ENCODE measurements at regions not wholly inside any gene's neighbourhood (a gene's known extent, or its start where the extent isn't known, plus 50 kb on each side); places are given as distances from the start of the nearest gene placed in this dataset.

GRCh38 chr14:65937079-65937959 lies 524.8 kb downstream of the FUT8 start:
- DNase-seq, result no peak

GRCh38 chr14:65937960-65938316 lies 525.4 kb downstream of the FUT8 start:
- DNase-seq, result no peak

- DNase-seq, result no peak
These were observed 526.2 kb downstream of the FUT8 start for GRCh38 chr14:65938738-65939137.

DNA sequence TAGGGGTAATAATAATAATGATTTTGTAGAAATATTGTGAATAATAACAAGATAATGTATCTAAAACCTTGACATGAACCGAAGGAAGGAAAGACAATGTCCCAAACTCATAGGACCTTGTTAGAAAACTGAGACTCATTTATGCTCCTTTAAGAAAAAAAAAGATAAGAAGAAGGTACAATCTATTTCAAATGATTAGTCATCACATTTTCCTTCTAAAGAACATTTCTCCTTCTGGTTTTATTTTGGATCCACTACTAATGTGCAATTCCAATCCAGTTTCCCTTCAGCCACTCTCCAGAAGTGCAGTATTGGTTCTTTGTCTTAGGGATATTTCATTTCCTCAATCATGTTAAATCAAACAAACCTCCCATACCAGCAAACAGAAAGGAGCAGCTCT lies 526.7 kb downstream of the FUT8 start:
- DNase-seq, result no peak

DNA sequence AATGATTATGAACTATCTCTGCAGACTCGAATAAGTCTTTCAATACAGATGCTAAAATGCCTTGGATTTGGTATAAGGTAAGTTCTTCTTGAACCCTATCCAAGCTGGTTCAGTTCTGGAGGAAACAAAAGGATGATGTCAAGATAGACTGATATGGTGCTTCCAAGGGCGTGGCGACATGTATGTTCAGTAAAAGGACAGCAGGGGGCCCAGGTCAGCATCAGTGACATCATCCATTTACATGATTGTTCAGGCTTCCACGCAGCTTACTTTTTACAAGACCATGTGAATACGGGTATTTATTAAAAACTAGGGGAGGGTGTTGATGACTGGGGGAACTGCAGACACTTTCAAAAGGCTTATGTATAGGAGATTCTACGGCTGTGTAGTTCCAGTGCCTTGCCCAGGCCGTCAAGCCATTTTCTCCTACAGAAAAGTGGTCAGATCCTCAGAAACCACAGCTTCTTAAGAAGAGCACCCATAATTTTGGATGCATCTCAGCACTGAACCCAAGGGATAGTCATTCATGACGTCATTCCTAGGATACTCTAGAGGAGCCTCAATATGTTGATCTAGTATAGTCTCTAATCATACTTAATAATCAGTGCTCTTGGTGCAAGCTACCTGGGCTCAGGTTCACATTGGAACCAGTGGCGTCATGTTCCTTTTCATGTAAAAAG lies 527.7 kb downstream of the FUT8 start:
- no peak for DNase-seq

DNA sequence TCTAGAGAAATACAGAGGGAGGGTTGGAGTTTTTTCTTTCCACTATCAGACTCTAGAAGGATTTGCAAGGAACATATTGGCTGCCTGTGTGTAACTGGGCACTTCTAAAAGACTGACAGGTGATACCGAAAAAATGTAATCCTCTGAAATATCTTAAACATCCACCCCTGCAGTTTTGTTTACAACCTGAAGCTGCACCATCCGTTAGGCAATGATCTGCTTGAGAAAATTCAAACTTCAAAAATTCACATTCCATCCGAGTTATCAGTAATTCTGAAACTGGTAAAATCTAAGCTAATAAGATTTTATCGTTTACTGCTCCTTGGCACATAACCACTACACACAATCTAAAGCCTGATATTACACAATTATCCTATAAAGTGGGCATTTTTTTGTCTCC lies 528.6 kb downstream of the FUT8 start:
- DNase-seq, result no peak

DNA sequence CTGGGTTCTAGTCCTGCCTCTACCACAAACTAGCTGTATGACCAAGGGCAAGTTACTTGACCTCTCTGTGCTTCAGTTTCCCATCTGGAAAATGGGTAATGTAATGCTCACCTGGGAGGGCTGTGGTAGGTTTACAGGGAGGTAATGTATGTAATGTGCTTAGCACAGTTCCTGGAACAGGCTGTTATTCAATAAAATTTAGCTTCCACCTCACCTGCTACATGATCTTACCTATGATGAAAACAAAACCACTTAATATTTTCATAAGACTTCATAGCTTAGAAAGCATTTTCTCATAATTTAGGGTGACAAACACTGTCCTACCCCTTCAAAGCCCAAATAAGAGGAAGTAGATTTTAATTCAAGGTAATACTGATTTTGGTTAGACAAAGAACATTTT lies 530.6 kb downstream of the FUT8 start:
- DNase-seq, result no peak

GRCh38 chr14:65943916-65944410 lies 531.4 kb downstream of the FUT8 start:
- no peak for DNase-seq

DNA sequence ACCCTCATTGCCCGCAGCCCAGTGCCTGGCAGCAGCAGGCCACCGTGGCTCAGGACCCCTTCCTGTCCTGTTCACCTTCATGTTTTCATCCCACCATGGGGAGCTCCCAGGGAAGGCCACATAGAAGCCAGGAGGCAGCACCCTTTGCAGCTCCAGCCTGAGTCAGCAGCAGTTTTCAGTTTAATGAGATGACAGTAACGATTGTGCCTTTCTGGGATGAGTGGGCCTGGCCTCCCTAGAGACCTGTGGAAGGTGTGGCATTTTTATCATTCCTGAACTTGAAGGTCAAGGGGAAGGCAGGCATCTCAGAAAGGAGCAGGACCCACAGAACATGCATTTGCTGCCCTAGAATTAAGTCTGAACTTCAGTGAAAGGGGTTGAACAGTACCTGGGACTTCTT lies 532.8 kb downstream of the FUT8 start:
- DNase-seq, result no peak

DNA sequence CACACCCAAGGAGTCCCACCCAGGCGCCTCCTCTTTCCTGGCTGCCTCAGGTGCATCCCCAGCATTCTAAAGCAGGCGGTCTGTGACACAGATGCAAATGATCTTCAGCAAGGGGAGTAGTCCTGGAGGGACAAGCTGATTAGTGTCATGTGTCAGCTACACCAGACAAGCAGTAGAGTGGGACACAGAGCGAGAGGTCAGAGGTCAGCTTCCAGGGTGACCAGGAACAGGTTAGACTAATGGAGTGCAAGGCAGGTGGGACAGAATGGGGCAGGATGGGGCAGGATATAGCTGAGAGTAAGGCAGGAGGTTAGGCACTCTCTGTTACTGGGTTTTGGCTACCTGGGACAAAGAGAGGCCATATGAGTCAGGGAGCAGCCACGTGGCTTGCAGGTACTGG lies 534.0 kb downstream of the FUT8 start:
- DNase-seq, result no peak

DNA sequence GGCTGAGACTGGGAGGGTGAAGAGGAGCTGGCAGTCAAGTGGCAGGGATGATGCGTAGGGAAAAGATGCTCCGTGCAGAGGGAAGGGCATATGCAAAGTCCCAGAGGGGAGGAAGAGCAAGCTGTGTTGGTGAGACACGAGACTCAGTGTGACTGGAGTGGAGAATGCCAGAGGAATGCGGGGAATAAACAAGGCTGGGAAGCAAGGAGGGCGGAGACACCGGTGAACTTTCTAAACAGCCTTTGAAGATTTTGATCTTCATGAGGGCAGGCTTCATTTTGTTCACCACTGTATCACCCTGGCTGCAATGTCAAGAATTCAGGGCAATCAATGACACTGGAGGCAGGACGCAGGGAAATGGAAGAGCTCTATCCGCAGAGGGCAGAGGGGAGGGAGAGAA lies 535.8 kb downstream of the FUT8 start:
- DNase-seq, result no peak

DNA sequence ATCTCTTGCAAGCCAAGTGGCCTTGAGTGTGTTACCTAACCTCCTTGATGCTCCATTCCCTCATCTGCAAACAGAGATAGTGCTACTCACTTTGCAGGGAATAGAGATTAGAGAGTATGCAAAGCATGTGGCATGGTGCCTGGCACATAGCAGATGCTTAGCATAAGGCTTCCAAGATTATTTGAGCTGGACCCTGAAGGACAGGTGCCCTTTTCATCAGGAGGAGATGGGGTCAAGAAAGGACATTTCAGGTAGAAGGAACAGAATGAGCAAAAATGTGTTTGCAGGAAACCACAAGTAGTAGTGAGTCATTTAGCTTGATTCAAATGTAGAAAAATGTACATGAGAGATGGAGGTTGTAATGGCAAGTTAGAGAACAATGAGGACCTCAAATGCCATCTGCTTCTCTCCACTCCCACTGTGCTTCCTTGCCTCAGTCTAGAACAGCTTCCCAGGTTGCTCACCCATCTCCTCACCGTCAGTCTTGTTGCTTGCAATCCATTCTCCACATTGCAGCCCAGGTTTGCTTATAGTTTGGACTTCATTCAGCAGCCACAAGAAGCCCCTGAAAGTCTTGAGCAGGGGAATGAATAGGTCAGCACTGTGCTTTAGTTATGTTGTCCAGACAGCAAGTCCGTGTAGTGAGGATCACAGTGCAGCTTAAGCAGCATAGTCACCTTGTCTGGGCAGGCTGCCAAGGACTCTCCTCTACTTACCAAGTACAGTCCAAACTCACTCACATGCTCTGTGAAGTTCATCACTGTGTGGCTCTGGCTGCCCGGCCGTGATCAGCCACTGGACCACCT lies 536.3 kb upstream of the CCDC196 start:
- peak; percentile 10 for DNase-seq

GRCh38 chr14:65954942-65955341 lies 531.2 kb upstream of the CCDC196 start:
- no peak for DNase-seq

- no peak for DNase-seq
These were observed 528.5 kb upstream of the CCDC196 start for GRCh38 chr14:65957631-65958205.

DNA sequence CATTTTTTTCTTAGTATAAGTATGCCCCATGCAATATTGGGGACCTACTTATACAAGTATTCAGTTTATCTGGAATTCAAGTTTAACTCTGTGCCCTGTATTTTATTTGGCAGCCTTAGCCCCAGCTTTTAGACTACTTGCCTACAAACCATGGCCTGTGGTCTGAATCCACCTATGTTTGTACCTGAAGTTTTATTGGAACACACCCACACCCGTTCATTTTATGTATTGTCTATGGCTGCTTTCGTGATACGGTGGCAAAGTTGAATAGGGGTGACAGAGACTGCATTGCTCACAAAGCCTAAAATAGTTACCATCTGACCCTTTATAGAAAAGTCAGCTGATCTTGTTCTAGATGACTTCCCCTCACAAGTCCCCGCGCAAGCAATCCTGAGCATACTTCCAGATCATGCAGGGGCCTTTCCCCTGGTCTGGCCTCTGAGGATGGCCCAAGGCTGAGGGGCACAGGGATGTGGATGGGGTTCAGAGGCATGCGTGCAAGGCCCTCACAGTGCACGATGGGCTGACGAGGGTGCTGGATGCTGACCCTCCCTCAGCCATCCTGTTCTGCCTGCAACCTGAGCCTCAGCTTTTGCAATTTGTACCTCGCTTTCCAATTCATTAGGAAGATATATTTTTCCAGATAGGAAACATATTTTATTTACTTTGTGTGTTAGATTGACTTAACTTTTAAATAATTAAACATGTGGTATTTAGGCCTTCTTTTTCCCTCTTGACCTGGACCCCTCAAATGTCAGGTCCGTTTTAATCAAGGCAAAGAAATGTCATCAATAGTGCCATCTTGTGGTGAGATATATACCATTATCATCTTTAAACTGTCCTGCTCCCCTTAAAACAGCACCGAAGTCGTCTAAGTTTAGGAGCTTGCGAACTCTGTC lies 527.3 kb upstream of the CCDC196 start:
- peak; percentile 53 for DNase-seq

GRCh38 chr14:65959563-65960024 lies 526.6 kb upstream of the CCDC196 start:
- DNase-seq, result no peak

- DNase-seq, result peak; percentile 12
These were observed 525.2 kb upstream of the CCDC196 start for GRCh38 chr14:65961004-65961403.

- DNase-seq, result no peak
These were observed 523.2 kb upstream of the CCDC196 start for GRCh38 chr14:65962952-65963351.

DNA sequence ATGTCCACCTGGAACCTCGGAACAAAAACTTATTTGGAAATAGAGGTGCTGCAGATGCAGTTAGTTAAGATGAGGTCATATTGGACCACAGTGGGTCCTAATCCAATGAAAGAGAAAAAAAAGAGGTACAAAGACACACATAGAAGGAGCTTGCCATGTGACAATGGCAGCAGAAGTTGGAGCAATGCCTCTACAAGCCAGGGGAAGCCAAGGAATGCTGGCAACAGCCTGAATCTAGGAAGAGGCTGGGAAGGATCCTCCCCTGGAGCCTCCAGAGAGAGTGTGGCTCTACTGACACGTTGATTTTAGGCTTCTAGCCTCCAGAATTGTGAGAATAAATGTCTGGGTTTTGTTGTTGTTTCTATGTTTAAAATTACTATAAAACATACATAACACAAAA lies 521.8 kb upstream of the CCDC196 start:
- DNase-seq, result no peak

DNA sequence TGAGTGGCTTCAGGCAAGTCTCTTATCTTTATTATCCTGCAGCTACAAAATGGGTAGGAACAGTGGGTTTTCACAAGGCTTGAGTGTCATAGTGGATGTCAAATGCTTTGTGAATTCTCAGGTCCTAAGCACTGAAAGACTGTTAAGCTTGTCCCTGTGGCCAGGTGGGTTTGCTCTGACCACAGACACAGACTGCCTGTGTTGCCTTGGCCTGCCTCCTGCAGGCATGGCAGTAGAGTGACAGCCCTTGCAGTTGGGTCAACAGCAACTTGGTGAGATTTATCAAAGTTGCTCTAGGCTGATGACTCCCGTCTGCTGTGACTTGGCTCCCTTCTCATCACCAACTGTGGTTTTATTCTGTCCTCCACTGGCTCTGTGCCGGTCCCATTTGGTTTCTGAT lies 520.0 kb upstream of the CCDC196 start:
- DNase-seq, result no peak

DNA sequence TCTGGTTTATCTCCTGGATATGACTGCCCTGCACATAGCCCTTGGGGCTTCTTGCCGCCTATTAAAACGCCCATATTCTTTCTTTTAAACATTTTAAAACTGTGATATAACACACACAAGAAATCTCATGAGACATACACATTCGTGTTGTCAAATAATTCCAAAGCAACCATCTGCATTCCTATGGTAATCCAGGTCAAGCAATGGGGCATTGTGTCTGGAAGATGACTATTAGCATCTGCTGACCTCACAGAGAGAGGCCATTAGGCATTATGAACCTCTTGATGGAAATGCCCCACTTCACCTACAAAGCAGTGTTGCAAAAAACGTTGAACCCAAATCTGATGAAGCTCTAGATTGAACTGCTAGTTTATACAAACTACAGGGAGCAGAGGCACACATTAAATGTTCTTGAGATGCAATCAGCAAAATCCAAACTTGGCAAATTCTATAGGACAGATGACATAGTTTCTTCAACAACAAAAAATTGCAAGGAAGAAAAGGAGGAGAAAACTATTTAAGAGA lies 513.8 kb upstream of the CCDC196 start:
- DNase-seq, result no peak

DNA sequence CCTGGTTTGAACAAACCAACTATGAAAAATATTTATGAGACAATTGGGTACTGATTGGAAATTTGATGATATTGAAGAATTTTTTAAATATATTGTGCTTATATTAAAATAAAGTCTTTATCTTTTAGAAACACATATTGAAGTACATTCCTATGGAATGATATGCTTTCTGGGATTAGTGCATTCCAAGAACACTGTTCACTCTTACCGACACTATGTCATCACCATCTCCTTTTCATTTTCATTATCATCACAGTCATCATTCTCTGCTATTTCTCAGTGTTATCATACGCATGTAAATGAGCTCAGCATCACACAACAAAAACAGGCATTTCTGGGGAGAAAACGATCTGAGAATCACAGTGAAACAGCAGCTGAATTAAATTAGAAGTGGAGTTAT lies 513.3 kb upstream of the CCDC196 start:
- DNase-seq, result no peak
